ENCODE measurements at regions not wholly inside any gene's neighbourhood (a gene's known extent, or its start where the extent isn't known, plus 50 kb on each side); places are given as distances from the start of the nearest gene placed in this dataset.

GRCh38 chr10:111265341-111265740 lies 188.5 kb downstream of the ADRA2A start:
- Histone ChIP-seq H3K9me3 (replicated peaks; ENCODE audit: control insufficient read depth, insufficient read depth, low read length) (peaks cover 3% of the 10 kb centered on the region), H3K9ac (replicated peaks; ENCODE audit: extremely low read depth, insufficient read depth, low read length) (no peak overlapping the region), H4K20me1 (replicated peaks; ENCODE audit: control insufficient read depth, extremely low read depth, insufficient read depth, low read length) (no peaks in the 10 kb centered on the region), H3K4me1 (ENCODE audit: control insufficient read depth, extremely low read depth, insufficient read depth, low read length) (no peaks in the 10 kb centered on the region), H3K27ac (ENCODE audit: insufficient read depth, low read depth, low read length) (no peak overlapping the region), H3K36me3 (ENCODE audit: control insufficient read depth in 2 of 2, extremely low read depth in 1 of 2, insufficient read depth in 2 of 2, low read length in 2 of 2) (no peaks in the 10 kb centered on the region), H3K79me2 (ENCODE audit: control insufficient read depth, insufficient read depth, low read length) (no peaks in the 10 kb centered on the region), H3K27me3 (ENCODE audit: control insufficient read depth in 2 of 2, insufficient read depth in 2 of 2, low read length in 2 of 2) (no peaks in the 10 kb centered on the region), H3K4me3 (replicated peaks in 1 of 3; ENCODE audit: insufficient read depth in 1 of 3, low read depth in 1 of 3, low read length in 3 of 3) (no peak overlapping the region), H2AFZ (ENCODE audit: low read depth, low read length) (no peak overlapping the region), H3K9me1 (replicated peaks; ENCODE audit: control insufficient read depth, extremely low read depth, insufficient read depth, low read length) (no peaks in the 10 kb centered on the region), H3K4me2 (ENCODE audit: insufficient read depth, low read length) (no peak overlapping the region)
- FAIRE-seq (no peak), DNase-seq (ENCODE audit: low read depth, low spot score) (no peak)
- intact Hi-C loops (cut with micrococcal nuclease) = no loop called here
- ChIA-PET CTCF (no interaction called here), POLR2A (no interaction called here)
- dilution Hi-C loops (cut with MboI; ENCODE audit: extremely low pct_ligation_motif_present, low sequenced_read_pairs) = no loop called here
- BruUV-seq (replicated peaks) = no TSS peak
- TF ChIP-seq POLR2A (IDR thresholded peaks at IDR 0.05; ENCODE audit: low read depth, low read length) (no peak), MYC (IDR thresholded peaks at IDR 0.05; ENCODE audit: low read depth, low read length) (no peak), GATA2 (IDR thresholded peaks at IDR 0.05; ENCODE audit: insufficient read depth, insufficient read length, low read depth, low read length) (no peak), JUN (IDR thresholded peaks at IDR 0.05; ENCODE audit: borderline replicate concordance, insufficient read depth, insufficient read length, low read depth) (no peak), EZH2 (IDR thresholded peaks at IDR 0.05; ENCODE audit: borderline replicate concordance, low read depth, low read length, severe bottlenecking) (no peak), CTCF (IDR thresholded peaks at IDR 0.05; ENCODE audit: extremely low read depth in 1 of 2, insufficient read depth in 1 of 2, low read depth in 1 of 2, low read length in 2 of 2) (no peak), POLR2AphosphoS5 (IDR thresholded peaks at IDR 0.05; ENCODE audit: insufficient read depth, low read depth, low read length) (no peak), MAX (IDR thresholded peaks at IDR 0.05; ENCODE audit: insufficient read depth, insufficient read length) (no peak), FOS (IDR thresholded peaks at IDR 0.05; ENCODE audit: borderline replicate concordance, insufficient read depth, low read length) (no peak)

Measured in endothelial cell of umbilical vein (primary cell).